Activated T-helper 1 cell treated with anti-CD3 and anti-CD28 coated beads, Interleukin-12 subunit alpha, Interleukin-12 subunit beta, Interleukin-2, Interleukin-4 antibody, amounts not matched to agents 30 ng/mL and 10 ng/mL and 1 ng/mL, durations not matched to agents 14 hours and 24 hours and 36 hours (primary cell): ENCODE measurements at regions not wholly inside any gene's neighbourhood (a gene's known extent, or its start where the extent isn't known, plus 50 kb on each side); places are given as distances from the start of the nearest gene placed in this dataset.
"Not testable (repeated sequence)": the region's sequence is repeated elsewhere in the genome, so short reads cannot be mapped to it uniquely, and the experiment has no call there.

Source experiments
- DNase-seq: peaks from one replicate; pipeline ENCODE4 v3.0.0; 2021; ENCODE audit warnings: low spot score
- H3K27ac Mint-ChIP-seq: one replicate; pipeline ENCODE4 v1.8.0; 2021; ENCODE audit warnings: mild to moderate bottlenecking, mixed read lengths
- H3K27me3 Mint-ChIP-seq: one replicate; pipeline ENCODE4 v1.8.0; 2022; ENCODE audit warnings: mild to moderate bottlenecking, moderate library complexity, mixed read lengths; ENCODE audit not compliant: insufficient read depth
- H3K36me3 Mint-ChIP-seq: one replicate; pipeline ENCODE4 v1.8.0; 2021; ENCODE audit warnings: low read depth, mixed read lengths
- H3K4me1 Mint-ChIP-seq: one replicate; pipeline ENCODE4 v1.8.0; 2021; ENCODE audit warnings: low read depth, mixed read lengths
- H3K4me3 Mint-ChIP-seq: one replicate; pipeline ENCODE4 v1.8.0; 2021; ENCODE audit warnings: mild to moderate bottlenecking, moderate library complexity, mixed read lengths
- H3K9me3 Mint-ChIP-seq: one replicate; pipeline ENCODE4 v1.8.0; 2021; ENCODE audit warnings: mixed read lengths
- intact Hi-C: fragments of 100-400 bp; cut with micrococcal nuclease; formaldehyde crosslinking; loops from one replicate; pipeline ENCODE4 v1.15.1; 2024

- Mint-ChIP-seq H3K9me3 (peaks cover 7% of the 10 kb centered on the region), H3K27me3 (no peaks in the 10 kb centered on the region), H3K4me1 (no peaks in the 10 kb centered on the region), H3K36me3 (no peaks in the 10 kb centered on the region), H3K4me3 (no peak overlapping the region), H3K27ac (no peak overlapping the region)
- intact Hi-C loops = no loop called here
- DNase-seq = no peak
Observed at GRCh38 chr21:20874202-20874601, 124.0 kb upstream of the NCAM2 start.

- Mint-ChIP-seq H3K36me3 (no peaks in the 10 kb centered on the region), H3K9me3 (peaks cover 3% of the 10 kb centered on the region), H3K27me3 (no peaks in the 10 kb centered on the region), H3K4me3 (no peak overlapping the region), H3K4me1 (no peaks in the 10 kb centered on the region), H3K27ac (no peak overlapping the region)
- intact Hi-C loops = no loop called here
- no peak for DNase-seq
Observed at GRCh38 chr21:20875742-20876141, 122.5 kb upstream of the NCAM2 start.

GRCh38 chr21:20877976-20878375 lies 120.2 kb upstream of the NCAM2 start:
- Mint-ChIP-seq H3K9me3 (peaks cover 3% of the 10 kb centered on the region), H3K27me3 (no peaks in the 10 kb centered on the region), H3K27ac (no peak overlapping the region), H3K4me3 (no peak overlapping the region), H3K36me3 (no peaks in the 10 kb centered on the region), H3K4me1 (no peaks in the 10 kb centered on the region)
- no peak for DNase-seq
- intact Hi-C loops = no loop called here

- Mint-ChIP-seq H3K4me3 (no peak overlapping the region), H3K27ac (no peak overlapping the region), H3K27me3 (no peaks in the 10 kb centered on the region), H3K9me3 (peaks cover 7% of the 10 kb centered on the region), H3K36me3 (no peaks in the 10 kb centered on the region), H3K4me1 (no peaks in the 10 kb centered on the region)
- intact Hi-C loops = no loop called here
- DNase-seq = no peak
Observed at GRCh38 chr21:20882462-20883407, 115.5 kb upstream of the NCAM2 start.

- intact Hi-C loops = no loop called here
- Mint-ChIP-seq H3K36me3 (no peaks in the 10 kb centered on the region), H3K9me3 (peaks cover 5% of the 10 kb centered on the region), H3K4me1 (no peaks in the 10 kb centered on the region), H3K27ac (no peak overlapping the region), H3K27me3 (no peaks in the 10 kb centered on the region), H3K4me3 (no peak overlapping the region)
- no peak for DNase-seq
Observed at GRCh38 chr21:20883408-20883800, 114.8 kb upstream of the NCAM2 start.

- Mint-ChIP-seq H3K27me3 (no peaks in the 10 kb centered on the region), H3K9me3 (peaks cover 3% of the 10 kb centered on the region), H3K4me1 (no peaks in the 10 kb centered on the region), H3K4me3 (no peak overlapping the region), H3K36me3 (no peaks in the 10 kb centered on the region), H3K27ac (no peak overlapping the region)
- intact Hi-C loops = no loop called here
- no peak for DNase-seq
Observed at GRCh38 chr21:20902511-20902910, 95.7 kb upstream of the NCAM2 start.

GRCh38 chr21:20902998-20903397 lies 95.2 kb upstream of the NCAM2 start:
- no peak overlapping the region for H3K4me3 Mint-ChIP-seq
- no peaks in the 10 kb centered on the region for H3K4me1 Mint-ChIP-seq
- H3K27ac Mint-ChIP-seq = no peak overlapping the region
- intact Hi-C loops = no loop called here
- H3K36me3 Mint-ChIP-seq = no peaks in the 10 kb centered on the region
- H3K9me3 Mint-ChIP-seq = peaks cover 3% of the 10 kb centered on the region
- no peak for DNase-seq
- H3K27me3 Mint-ChIP-seq = no peaks in the 10 kb centered on the region

- H3K36me3 Mint-ChIP-seq, H3K27ac Mint-ChIP-seq, H3K9me3 Mint-ChIP-seq, H3K4me3 Mint-ChIP-seq, DNase-seq, intact Hi-C loops, H3K4me1 Mint-ChIP-seq, H3K27me3 Mint-ChIP-seq: not testable (repeated sequence)
Observed at GRCh38 chr21:20927555-20927954, 70.7 kb upstream of the NCAM2 start.

- DNase-seq = no peak
- Mint-ChIP-seq H3K4me3 (no peak overlapping the region), H3K27ac (no peak overlapping the region), H3K4me1 (no peaks in the 10 kb centered on the region), H3K9me3 (no peaks in the 10 kb centered on the region), H3K27me3 (no peaks in the 10 kb centered on the region), H3K36me3 (no peaks in the 10 kb centered on the region)
- intact Hi-C loops = no loop called here
Observed at GRCh38 chr21:20942523-20942922, 55.7 kb upstream of the NCAM2 start.

- no peak for DNase-seq
- intact Hi-C loops = no loop called here
- Mint-ChIP-seq H3K27ac (no peak overlapping the region), H3K9me3 (no peaks in the 10 kb centered on the region), H3K36me3 (no peaks in the 10 kb centered on the region), H3K4me3 (no peak overlapping the region), H3K4me1 (no peaks in the 10 kb centered on the region), H3K27me3 (no peaks in the 10 kb centered on the region)
Observed at GRCh38 chr21:20943561-20943997, 54.6 kb upstream of the NCAM2 start.

- no peaks in the 10 kb centered on the region for H3K27me3 Mint-ChIP-seq
- H3K36me3 Mint-ChIP-seq = no peaks in the 10 kb centered on the region
- intact Hi-C loops = no loop called here
- H3K27ac Mint-ChIP-seq = no peak overlapping the region
- no peak for DNase-seq
- no peak overlapping the region for H3K4me3 Mint-ChIP-seq
- no peaks in the 10 kb centered on the region for H3K9me3 Mint-ChIP-seq
- H3K4me1 Mint-ChIP-seq = no peaks in the 10 kb centered on the region
Observed at GRCh38 chr21:20944139-20944538, 54.1 kb upstream of the NCAM2 start.

GRCh38 chr21:20946701-20947100 lies 51.5 kb upstream of the NCAM2 start:
- intact Hi-C loops = no loop called here
- H3K27ac Mint-ChIP-seq = no peak overlapping the region
- H3K27me3 Mint-ChIP-seq = no peaks in the 10 kb centered on the region
- DNase-seq = no peak
- H3K36me3 Mint-ChIP-seq = no peaks in the 10 kb centered on the region
- H3K4me3 Mint-ChIP-seq = no peak overlapping the region
- H3K4me1 Mint-ChIP-seq = no peaks in the 10 kb centered on the region
- no peaks in the 10 kb centered on the region for H3K9me3 Mint-ChIP-seq
